Body of pancreas (tissue), 4 donors: ENCODE measurements at regions not wholly inside any gene's neighbourhood (a gene's known extent, or its start where the extent isn't known, plus 50 kb on each side); places are given as distances from the start of the nearest gene placed in this dataset.

Source experiments
- ATAC-seq: fragments of 150-250 bp; one replicate; pipeline ENCODE4 v1.9.1; 2016
- DNase-seq, 4 donors: peaks; one replicate each; pipeline ENCODE4 v3.0.0-alpha.2; 2019
- H3K27ac ChIP-seq, 4 donors: fragments of 200-600 bp; sonication (generic); 1 replicate in 3 of 4; 2 replicates in 1 of 4; pipeline versions ENCODE4 v1.5.1 to v1.6.1; 2016 to 2019; ENCODE audit warnings: mild to moderate bottlenecking in 1 of 4, mixed read lengths in 1 of 4, moderate library complexity in 1 of 4
- H3K27me3 ChIP-seq, 2 donors: fragments of 200-600 bp; sonication (generic); one replicate each; pipeline ENCODE4 v1.6.0; 2016; ENCODE audit warnings: mild to moderate bottlenecking in 1 of 2
- H3K36me3 ChIP-seq, 2 donors: fragments of 200-600 bp; sonication (generic); replicated peaks in 1 of 2; 2 replicates each; pipeline ENCODE4 v1.5.1; 2016; ENCODE audit warnings: low read depth in 2 of 2; ENCODE audit not compliant: insufficient read depth in 1 of 2
- H3K4me1 ChIP-seq: fragments of 200-600 bp; sonication (generic); one replicate; pipeline ENCODE4 v1.6.0; 2016
- H3K4me3 ChIP-seq, 2 donors: fragments of 200-600 bp; sonication (generic); 1 replicate in 1 of 2; 2 replicates in 1 of 2; pipeline ENCODE4 v1.5.1; 2016 to 2019
- H3K9me3 ChIP-seq, 3 donors: fragments of 200-600 bp; sonication (generic); 1 replicate in 2 of 3; 2 replicates in 1 of 3; pipeline ENCODE4 v1.5.1; 2016
- CTCF ChIP-seq, 7 experiments: fragments of 450-650 bp in 4 of 7; fragments of 200-600 bp in 3 of 7; sonication (generic) in 3 of 7; IDR thresholded peaks; one replicate each; pipeline ENCODE4 v1.5.1; 2016 to 2019; ENCODE audit warnings: antibody characterized with exemption in 7 of 7
- POLR2A ChIP-seq, 3 donors: fragments of 450-650 bp; IDR thresholded peaks; one replicate each; pipeline ENCODE4 v1.6.1; 2016; ENCODE audit warnings: antibody characterized with exemption in 3 of 3, mild to moderate bottlenecking in 2 of 3
- WGBS, 2 donors: methylation state at CpG; one replicate each; pipeline ENCODE4 v1.1.5; 2017; 5-methylcytosine and 5-hydroxymethylcytosine counted together
- intact Hi-C: fragments of 100-400 bp; cut with DNase I; formaldehyde crosslinking; loops from one replicate; pipeline ENCODE4 v1.15.1; 2023

- no peaks in the 10 kb centered on the region for H3K9me3 ChIP-seq
- H3K4me3 ChIP-seq, result no peak overlapping the region
- intact Hi-C loops, result no loop called here
- no peaks in the 10 kb centered on the region for H3K36me3 ChIP-seq
- no peaks in the 10 kb centered on the region for H3K27me3 ChIP-seq
- no peak overlapping the region for H3K27ac ChIP-seq
- ATAC-seq (no peak), DNase-seq (no peak)
- 74 to 75% methylated on average over 6 of the region's 6 CpGs for WGBS, 2 donors
- TF ChIP-seq POLR2A (IDR thresholded peaks at IDR 0.05) (no peak), CTCF (IDR thresholded peaks at IDR 0.05) (no peak)
- H3K4me1 ChIP-seq, result no peaks in the 10 kb centered on the region
Observed at GRCh38 chr6:164230259-164230658, 815.7 kb downstream of the QKI start.

GRCh38 chr6:164229716-164230115 is 815.2 kb downstream of the QKI start:
- no peaks in the 10 kb centered on the region for H3K9me3 ChIP-seq
- no peaks in the 10 kb centered on the region for H3K4me1 ChIP-seq
- ATAC-seq (no peak), DNase-seq (no peak)
- H3K27ac ChIP-seq, result no peak overlapping the region
- H3K4me3 ChIP-seq, result no peak overlapping the region
- WGBS, 2 donors, result 74 to 75% methylated on average over 8 of the region's 8 CpGs
- H3K36me3 ChIP-seq, result no peaks in the 10 kb centered on the region
- no peaks in the 10 kb centered on the region for H3K27me3 ChIP-seq
- intact Hi-C loops, result no loop called here
- no peak for TF ChIP-seq CTCF (IDR thresholded peaks at IDR 0.05)
- no peak for TF ChIP-seq POLR2A (IDR thresholded peaks at IDR 0.05)

GRCh38 chr6:164227952-164228522 is 813.5 kb downstream of the QKI start:
- TF ChIP-seq CTCF (IDR thresholded peaks at IDR 0.05) (no peak), POLR2A (IDR thresholded peaks at IDR 0.05) (no peak)
- DNase-seq (peak in 3 of 4 donors; percentile 19 to 34 (median 21)), ATAC-seq (no peak)
- intact Hi-C loops, result no loop called here
- no peak overlapping the region for H3K4me3 ChIP-seq
- H3K36me3 ChIP-seq, result no peaks in the 10 kb centered on the region
- whole genome bisulfite sequencing, 2 donors, result 37 to 45% methylated on average over 17 of the region's 17 CpGs
- H3K4me1 ChIP-seq, result no peaks in the 10 kb centered on the region
- H3K9me3 ChIP-seq, result no peaks in the 10 kb centered on the region
- H3K27ac ChIP-seq, result no peak overlapping the region
- H3K27me3 ChIP-seq, result no peaks in the 10 kb centered on the region

- Histone ChIP-seq H3K4me3 (no peak overlapping the region), H3K27ac (no peak overlapping the region), H3K9me3 (no peaks in the 10 kb centered on the region), H3K4me1 (no peaks in the 10 kb centered on the region), H3K27me3 (no peaks in the 10 kb centered on the region), H3K36me3 (no peaks in the 10 kb centered on the region)
- DNase-seq, result no peak
- intact Hi-C loops, result no loop called here
- no peak for ATAC-seq
- 79 to 81% methylated on average over 10 of the region's 10 CpGs for WGBS, 2 donors
- TF ChIP-seq POLR2A (IDR thresholded peaks at IDR 0.05) (no peak), CTCF (IDR thresholded peaks at IDR 0.05) (no peak)
Observed at GRCh38 chr6:164216839-164217238, 802.3 kb downstream of the QKI start.

- no peaks in the 10 kb centered on the region for H3K36me3 ChIP-seq
- intact Hi-C loops, result no loop called here
- no peak for DNase-seq
- no peaks in the 10 kb centered on the region for H3K27me3 ChIP-seq
- H3K9me3 ChIP-seq, result no peaks in the 10 kb centered on the region
- no peak overlapping the region for H3K27ac ChIP-seq
- 57 to 72% methylated on average over 4 of the region's 4 CpGs for WGBS, 2 donors
- H3K4me1 ChIP-seq, result no peaks in the 10 kb centered on the region
- no peak overlapping the region for H3K4me3 ChIP-seq
- no peak for ATAC-seq
- no peak for TF ChIP-seq POLR2A (IDR thresholded peaks at IDR 0.05)
- TF ChIP-seq CTCF (IDR thresholded peaks at IDR 0.05), result no peak
Observed at GRCh38 chr6:164216368-164216767, 801.9 kb downstream of the QKI start.
